Calu3 (cell line): ENCODE measurements at regions not wholly inside any gene's neighbourhood (a gene's known extent, or its start where the extent isn't known, plus 50 kb on each side); places are given as distances from the start of the nearest gene placed in this dataset.

Experiments used
- BruUV-seq: library from RNA; stranded (reverse); fragments of 400-500 nt; replicated peaks from 2 replicates; lab custom pipeline; 2021; lab: Mats Ljungman, UMichigan
- CTCF ChIA-PET: fragments of 300-600 bp; sonication (Branson Sonifier 250); formaldehyde crosslinking; loops from one replicate; lab custom pipeline; 2022; ENCODE audit warnings: antibody characterized with exemption; lab: Charles Lee
- DNase-seq: peaks from one replicate; pipeline ENCODE4 v3.0.0; 2022
- H3K27ac Mint-ChIP-seq: one replicate; pipeline ENCODE4 v1.8.0; 2022; ENCODE audit warnings: mixed read lengths; ENCODE audit not compliant: unreplicated experiment
- H3K27me3 Mint-ChIP-seq: one replicate; pipeline ENCODE4 v1.8.0; 2022; ENCODE audit warnings: mixed read lengths; ENCODE audit not compliant: unreplicated experiment
- H3K36me3 Mint-ChIP-seq: one replicate; pipeline ENCODE4 v1.8.0; 2022; ENCODE audit warnings: mild to moderate bottlenecking, moderate library complexity, mixed read lengths; ENCODE audit not compliant: insufficient read depth, unreplicated experiment
- H3K4me1 Mint-ChIP-seq: one replicate; pipeline ENCODE4 v1.8.0; 2022; ENCODE audit warnings: mild to moderate bottlenecking, low read depth, mixed read lengths; ENCODE audit not compliant: unreplicated experiment
- H3K4me3 Mint-ChIP-seq: one replicate; pipeline ENCODE4 v1.8.0; 2022; ENCODE audit warnings: mild to moderate bottlenecking, low read depth, moderate library complexity, mixed read lengths; ENCODE audit not compliant: unreplicated experiment
- H3K9me3 Mint-ChIP-seq: one replicate; pipeline ENCODE4 v1.8.0; 2022; ENCODE audit warnings: low read depth, mixed read lengths; ENCODE audit not compliant: unreplicated experiment
- intact Hi-C: fragments of 100-400 bp; cut with micrococcal nuclease; formaldehyde crosslinking; loops from one replicate; pipeline ENCODE4 v1.10.0; 2022; ENCODE audit not compliant: unreplicated experiment
- TF ChIP-seq, protein P1 (sequence below): fragments of 200-600 bp; IDR thresholded peaks from one replicate; pipeline ENCODE4 v1.8.0; 2022; ENCODE audit warnings: antibody characterized with exemption; ENCODE audit not compliant: unreplicated experiment

DNA sequence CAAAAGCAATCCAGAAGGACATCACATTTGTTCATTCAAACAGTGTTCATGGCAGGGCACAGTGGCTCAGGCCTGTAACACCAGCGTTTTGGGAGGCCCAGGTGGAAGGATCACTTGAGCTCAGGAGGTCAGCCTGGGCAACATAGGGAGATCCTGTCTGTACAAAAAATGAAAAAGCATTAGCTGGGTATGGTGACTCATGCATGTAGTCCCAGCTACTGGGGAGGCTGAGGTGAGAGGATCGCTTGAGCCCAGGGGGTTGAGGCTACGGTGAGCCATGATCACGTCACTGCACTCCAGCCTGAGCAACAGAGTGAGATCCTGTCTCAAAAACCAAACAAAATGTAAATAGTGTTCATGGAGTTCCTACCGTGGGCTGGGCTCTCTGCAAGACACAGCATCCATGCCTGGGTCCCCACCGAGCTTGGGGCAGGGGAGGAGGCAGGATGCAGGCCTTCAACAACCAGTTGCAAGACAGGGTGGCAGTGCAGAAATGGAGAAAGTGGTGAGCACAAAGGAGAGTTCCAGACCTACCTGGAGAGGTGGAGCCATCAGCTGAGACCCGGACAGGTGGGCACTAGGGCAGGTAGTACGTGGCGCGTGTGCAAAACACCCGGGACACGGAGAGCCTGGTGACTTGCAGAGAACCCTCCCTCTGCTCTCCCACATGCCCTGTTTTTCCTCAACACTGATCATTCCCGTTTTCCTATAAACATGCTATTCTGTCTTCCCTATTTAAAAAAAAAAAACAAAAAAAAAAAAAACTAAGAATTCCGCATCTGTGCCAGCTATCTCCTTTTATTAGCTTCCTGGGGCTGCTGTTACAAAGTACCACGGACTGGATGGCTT, 138.9 kb downstream of the TOMM20 start:
- Mint-ChIP-seq H3K9me3 (peaks cover 2% of the 10 kb centered on the region), H3K27ac (no peak overlapping the region), H3K4me3 (no peak overlapping the region), H3K4me1 (peaks cover 36% of the 10 kb centered on the region), H3K36me3 (peaks cover 5% of the 10 kb centered on the region), H3K27me3 (no peaks in the 10 kb centered on the region)
- CTCF ChIA-PET: interaction anchor here (0.5 to 1.0 kb wide), 2 partner anchors 20 to 67 kb away, joined by 3 to 5 read pairs; no protein-coding TSS in a partner anchor
- no TSS peak for BruUV-seq
- DNase-seq: no peak
- intact Hi-C loops: no loop called here
- TF ChIP-seq, protein P1, sequence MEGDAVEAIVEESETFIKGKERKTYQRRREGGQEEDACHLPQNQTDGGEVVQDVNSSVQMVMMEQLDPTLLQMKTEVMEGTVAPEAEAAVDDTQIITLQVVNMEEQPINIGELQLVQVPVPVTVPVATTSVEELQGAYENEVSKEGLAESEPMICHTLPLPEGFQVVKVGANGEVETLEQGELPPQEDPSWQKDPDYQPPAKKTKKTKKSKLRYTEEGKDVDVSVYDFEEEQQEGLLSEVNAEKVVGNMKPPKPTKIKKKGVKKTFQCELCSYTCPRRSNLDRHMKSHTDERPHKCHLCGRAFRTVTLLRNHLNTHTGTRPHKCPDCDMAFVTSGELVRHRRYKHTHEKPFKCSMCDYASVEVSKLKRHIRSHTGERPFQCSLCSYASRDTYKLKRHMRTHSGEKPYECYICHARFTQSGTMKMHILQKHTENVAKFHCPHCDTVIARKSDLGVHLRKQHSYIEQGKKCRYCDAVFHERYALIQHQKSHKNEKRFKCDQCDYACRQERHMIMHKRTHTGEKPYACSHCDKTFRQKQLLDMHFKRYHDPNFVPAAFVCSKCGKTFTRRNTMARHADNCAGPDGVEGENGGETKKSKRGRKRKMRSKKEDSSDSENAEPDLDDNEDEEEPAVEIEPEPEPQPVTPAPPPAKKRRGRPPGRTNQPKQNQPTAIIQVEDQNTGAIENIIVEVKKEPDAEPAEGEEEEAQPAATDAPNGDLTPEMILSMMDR: no peak

DNA sequence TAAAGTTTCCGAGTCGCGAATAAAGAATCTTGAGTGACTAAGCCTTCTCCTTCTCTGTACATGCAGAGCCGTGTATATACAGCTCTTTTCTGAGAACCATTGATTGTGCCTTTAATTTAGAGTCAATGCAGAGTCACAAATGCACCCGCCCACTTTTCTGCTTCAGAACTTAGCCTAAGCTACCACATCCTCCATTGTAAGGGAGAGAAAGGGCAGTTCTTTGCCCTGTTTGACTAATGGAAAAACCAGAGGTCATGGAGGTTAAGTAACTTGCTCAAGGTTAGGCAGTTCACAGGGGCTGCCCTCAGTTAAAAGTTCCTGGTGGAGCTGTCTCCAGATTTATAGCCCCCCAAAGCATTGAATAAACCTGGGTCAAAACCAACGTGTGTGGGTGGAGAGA, 139.6 kb downstream of the TOMM20 start:
- CTCF ChIA-PET: interaction anchor here (2.2 kb wide), 1 partner anchor 9 kb away, joined by 13 read pairs; no protein-coding TSS in a partner anchor
- intact Hi-C loops: no loop called here
- Mint-ChIP-seq H3K27me3 (no peaks in the 10 kb centered on the region), H3K36me3 (peaks cover 11% of the 10 kb centered on the region), H3K27ac (no peak overlapping the region), H3K4me1 (peaks cover 42% of the 10 kb centered on the region), H3K9me3 (peaks cover 2% of the 10 kb centered on the region), H3K4me3 (no peak overlapping the region)
- TF ChIP-seq, protein P1: no peak
- DNase-seq: no peak
- BruUV-seq: no TSS peak

DNA sequence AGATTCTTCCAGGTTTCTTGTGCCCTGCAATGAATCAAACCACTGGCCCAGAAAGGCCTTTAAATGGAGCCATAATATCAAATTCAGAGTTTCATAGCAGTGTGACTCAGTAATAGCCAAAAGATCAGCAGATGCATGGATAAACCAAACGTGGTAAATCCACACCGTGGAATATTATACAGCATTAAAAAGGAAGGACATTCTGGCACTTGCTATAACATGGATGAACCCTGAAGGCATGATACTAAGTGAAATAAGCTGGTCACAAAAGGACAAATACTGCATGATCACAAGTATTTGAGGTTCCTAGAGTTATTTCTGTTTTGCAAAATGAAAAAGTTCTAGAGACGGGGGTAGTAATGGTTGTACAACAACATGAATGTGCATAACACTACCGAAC, 140.1 kb downstream of the TOMM20 start:
- H3K9me3 Mint-ChIP-seq: peaks cover 2% of the 10 kb centered on the region
- CTCF ChIA-PET: interaction anchor here (2.2 kb wide), 1 partner anchor 9 kb away, joined by 13 read pairs; no protein-coding TSS in a partner anchor
- H3K4me1 Mint-ChIP-seq: peaks cover 47% of the 10 kb centered on the region
- H3K27me3 Mint-ChIP-seq: no peaks in the 10 kb centered on the region
- H3K36me3 Mint-ChIP-seq: peaks cover 13% of the 10 kb centered on the region
- TF ChIP-seq, protein P1: no peak
- no peak for DNase-seq
- H3K4me3 Mint-ChIP-seq: no peak overlapping the region
- BruUV-seq: no TSS peak
- intact Hi-C loops: no loop called here
- no peak overlapping the region for H3K27ac Mint-ChIP-seq

DNA sequence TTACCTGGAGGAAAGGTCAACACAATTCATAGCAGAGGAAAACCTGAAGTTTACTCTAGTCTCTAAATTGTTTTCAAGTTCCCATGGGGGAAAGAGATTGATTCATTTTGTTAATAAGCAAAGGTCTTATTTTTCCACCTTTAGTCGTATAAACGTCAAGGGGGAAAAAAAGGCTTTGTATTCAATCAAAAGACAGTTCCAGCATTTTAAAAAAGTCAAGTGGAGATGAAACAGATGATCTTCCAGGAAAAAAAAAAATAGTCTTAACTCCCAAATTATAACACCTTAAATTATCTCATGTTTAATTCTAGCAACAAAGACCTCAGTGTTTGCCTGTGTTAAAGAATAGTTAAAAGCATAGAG, 140.5 kb downstream of the TOMM20 start:
- Mint-ChIP-seq H3K27ac (no peak overlapping the region), H3K4me3 (no peak overlapping the region), H3K36me3 (peaks cover 13% of the 10 kb centered on the region), H3K4me1 (peaks cover 49% of the 10 kb centered on the region), H3K27me3 (no peaks in the 10 kb centered on the region), H3K9me3 (peaks cover 2% of the 10 kb centered on the region)
- CTCF ChIA-PET: interaction anchor here (2.2 kb wide), 1 partner anchor 9 kb away, joined by 13 read pairs; no protein-coding TSS in a partner anchor
- no peak for DNase-seq
- intact Hi-C loops: no loop called here
- BruUV-seq: no TSS peak
- TF ChIP-seq, protein P1: no peak
